HT1080 (cell line): ENCODE measurements at regions not wholly inside any gene's neighbourhood (a gene's known extent, or its start where the extent isn't known, plus 50 kb on each side); places are given as distances from the start of the nearest gene placed in this dataset.

Source experiments
- DNase-seq: peaks from one replicate; pipeline ENCODE4 v3.0.0-alpha.2; 2015; ENCODE audit warnings: low read depth

DNA sequence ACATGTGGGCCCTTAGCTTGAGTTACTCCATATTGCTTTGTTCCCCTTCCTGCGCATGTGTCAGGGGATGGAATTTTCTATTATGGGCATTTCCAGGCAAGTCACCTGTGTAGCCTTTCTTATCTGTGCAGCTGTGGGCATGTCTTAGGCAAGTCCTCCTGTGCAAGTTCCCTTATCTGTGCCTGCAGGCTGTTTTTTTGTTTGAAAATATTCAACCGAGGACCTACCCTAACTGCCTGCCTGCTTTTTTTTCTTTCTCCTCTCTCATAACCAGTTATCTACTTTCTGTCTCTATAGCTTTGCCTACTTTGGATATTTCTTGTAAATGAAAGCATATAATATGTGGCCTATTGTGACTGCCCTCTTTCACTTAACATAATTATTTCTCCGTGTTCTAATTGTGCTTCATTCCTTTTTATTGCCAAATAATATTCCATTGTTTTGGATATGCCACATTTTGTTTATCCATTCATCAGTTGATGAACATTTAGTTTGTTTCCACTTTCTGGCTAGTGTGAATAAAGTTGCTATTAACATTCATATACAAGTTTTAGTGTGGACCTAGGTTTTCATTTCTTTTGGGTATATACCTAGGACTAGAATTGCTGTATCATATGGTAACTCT lies 83.6 kb upstream of the CADM1 start:
- no peak for DNase-seq

DNA sequence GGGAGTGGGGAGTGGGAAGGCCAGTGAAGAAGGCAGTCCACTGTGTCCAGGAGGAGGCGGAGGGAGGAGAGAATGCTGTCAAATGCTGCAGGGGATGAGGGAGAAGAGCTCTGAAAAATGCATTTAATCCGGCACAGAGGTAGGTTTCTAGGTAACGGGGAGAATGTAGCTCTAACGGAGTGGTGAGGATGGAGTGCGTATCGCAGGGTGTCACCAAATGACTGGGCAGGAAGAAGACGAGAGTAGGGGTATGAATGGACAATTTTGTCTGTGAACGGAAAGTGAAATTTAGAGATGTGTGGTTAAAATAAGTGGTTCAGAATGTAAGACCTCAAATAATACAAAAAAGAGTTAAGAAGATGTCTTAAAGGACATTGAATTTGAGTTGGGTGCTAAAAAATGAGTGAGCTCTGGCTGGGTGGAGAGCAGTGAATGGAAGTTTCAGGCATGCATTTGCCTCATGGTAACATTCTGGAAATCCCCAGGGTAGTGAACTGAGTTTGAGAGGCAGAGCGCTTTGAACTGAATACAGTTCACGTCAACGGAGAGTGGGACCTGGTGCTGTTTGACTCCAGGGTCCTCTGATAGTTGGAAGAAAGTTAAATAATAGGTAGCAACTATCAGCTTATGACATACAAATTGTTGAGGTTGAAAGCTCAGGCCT lies 81.3 kb upstream of the CADM1 start:
- no peak for DNase-seq

DNA sequence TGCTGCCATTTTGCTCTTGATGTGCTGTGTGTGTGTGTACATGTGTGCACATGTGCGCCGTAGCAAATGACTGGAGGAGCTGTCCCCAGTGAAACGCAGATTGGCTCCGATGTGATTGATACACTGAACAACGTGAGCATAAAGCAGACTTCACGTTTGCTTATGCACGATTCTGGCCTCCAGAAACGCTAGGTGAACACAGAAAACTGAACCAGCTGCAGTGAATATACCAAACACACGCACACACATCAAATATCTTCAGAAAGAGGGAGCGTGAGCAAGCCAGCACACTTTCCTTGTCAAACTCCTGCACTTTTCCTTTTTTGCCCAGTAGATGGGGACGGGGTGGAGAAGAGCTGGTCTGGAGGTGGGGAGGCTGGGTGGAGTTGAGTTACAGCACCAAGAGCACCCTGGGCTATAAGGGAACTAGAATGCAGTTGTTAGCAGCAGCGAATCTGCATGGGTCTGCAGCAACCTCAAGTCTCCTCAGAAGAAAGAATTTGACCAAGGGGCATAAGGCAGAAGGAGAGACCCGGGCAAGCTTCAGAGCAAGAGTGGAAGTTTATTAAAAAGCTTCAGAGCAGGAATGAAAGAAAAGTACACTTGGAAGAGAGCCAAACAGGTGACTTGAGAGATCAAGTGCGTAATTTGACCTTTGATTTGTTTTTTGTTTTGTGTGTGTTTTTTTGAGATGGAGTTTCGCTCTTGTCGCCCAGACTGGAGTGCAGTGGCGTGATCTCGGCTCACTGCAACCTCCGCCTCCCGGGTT lies 77.8 kb upstream of the CADM1 start:
- DNase-seq: peak; percentile 7

GRCh38 chr11:115580927-115581680 lies 76.9 kb upstream of the CADM1 start:
- no peak for DNase-seq

DNA sequence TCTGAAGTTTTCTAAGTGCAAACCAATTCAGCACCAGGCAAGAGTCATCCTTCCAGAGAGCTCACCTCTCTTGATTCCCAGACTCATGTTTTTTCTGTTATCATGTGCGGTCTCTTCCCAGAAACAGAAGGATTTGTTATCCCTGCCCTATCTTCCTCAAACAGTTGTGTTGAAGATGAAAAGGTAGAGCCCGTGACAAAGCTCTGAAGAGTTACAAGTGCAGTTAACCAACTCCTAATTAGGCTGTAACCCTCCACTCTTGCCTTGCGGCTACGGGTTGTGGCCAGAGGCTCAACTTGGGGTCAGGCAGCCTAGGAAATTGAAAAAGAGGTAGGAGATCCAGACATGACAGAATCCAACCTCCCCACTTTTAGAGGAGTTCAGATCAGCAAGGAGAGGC lies 76.2 kb upstream of the CADM1 start:
- no peak for DNase-seq

- peak; percentile 11 for DNase-seq
These were observed 75.1 kb upstream of the CADM1 start for GRCh38 chr11:115579181-115579825.

DNA sequence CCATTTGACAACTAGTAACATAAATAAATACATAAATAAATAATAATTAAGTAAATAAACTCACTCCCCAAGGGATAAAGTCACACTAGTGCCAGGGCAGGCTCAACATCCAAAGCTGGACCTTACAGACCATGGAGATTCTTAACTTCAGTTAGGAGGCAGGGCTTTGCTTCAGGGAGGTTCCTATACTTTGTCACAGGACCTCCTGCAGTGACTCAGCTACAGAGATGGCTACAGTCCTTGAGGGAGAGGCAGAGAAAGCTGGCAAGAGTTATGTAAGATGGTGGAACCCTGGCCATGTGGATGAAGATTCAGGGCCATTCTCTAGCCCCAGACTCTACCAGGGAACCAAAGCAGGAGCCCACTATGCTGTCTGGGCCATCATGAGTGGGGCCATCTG lies 74.1 kb upstream of the CADM1 start:
- no peak for DNase-seq

DNA sequence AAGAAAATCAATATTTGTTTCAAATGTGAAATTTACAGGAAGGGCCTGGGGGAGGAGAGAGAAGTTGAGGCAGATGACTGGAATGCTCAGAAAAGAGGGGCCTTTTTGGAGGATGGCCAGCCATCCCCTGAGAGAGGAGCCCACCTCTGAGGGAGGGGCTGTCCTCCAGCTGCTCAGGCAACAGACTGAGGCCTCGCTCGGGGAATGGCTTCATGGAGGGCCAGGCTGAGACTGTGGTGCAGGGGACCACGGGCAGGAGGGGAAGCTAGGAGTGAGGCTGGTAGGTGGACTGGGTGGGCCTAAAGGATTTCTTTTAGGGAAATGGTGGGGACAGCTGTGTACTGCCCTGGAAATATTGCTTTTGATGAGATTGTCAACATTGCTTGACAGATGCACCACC lies 73.5 kb upstream of the CADM1 start:
- DNase-seq: no peak

GRCh38 chr11:115576606-115577380 lies 72.6 kb upstream of the CADM1 start:
- DNase-seq: peak; percentile 13

DNA sequence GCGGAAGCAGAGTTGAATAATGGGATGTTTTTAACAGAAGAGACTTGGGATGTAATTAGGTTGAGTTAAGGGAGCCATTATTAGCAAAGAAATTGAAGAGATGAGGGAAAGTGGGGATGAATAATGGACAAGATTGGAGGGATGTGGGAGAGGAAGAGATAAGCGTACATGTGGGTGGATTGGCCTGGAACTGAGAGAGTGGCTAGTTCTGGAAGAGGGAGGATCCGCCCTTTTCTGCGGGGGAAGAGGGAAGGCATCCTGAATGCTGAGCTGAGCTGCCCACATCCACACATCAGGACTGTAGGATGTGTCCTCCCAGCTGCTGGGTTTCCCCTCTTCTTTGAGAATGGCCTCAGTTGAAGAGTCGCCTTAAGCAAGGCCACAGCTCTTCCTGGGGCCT lies 68.3 kb upstream of the CADM1 start:
- no peak for DNase-seq

GRCh38 chr11:115566180-115566764 lies 62.1 kb upstream of the CADM1 start:
- DNase-seq: no peak

DNA sequence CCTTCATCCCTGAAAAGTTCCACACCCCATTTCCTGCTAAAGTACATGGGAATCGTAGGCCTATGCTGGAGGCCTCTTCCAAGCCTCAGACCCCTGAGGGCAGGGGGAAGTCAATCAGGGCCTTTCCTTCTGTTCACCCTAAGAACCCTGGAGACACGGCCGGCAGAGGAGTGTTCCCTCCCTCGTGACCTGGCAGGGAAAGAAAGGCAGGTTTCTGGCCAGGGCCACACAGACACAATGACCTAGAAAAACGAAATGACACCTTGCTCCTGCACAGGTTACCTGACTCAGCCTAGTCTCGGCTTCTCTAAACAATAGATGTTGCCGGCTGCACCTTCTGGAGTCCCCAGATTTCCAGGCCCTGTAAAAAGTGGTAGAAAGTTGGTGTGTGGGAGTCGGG lies 60.6 kb upstream of the CADM1 start:
- DNase-seq: no peak

GRCh38 chr11:115561116-115561515 lies 56.9 kb upstream of the CADM1 start:
- no peak for DNase-seq

DNA sequence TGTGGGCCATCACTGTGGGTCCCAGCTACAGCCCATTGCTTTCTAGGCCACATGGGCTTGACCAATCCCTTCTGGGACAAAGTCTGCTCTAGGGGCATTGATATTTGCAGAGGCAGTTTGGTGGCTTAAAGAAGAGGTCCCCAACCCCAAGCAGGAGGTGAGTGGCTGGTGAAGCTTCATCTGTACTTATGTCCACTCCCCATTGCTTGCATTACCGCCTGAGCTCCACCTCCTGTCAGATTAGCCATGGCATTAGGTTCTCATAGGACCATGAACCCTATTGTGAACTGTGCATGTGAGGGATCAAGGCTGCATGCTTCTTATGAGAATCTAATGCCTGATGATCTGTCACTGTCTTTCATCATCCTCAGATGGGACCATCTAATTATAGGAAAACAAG lies 54.4 kb upstream of the CADM1 start:
- DNase-seq: no peak

DNA sequence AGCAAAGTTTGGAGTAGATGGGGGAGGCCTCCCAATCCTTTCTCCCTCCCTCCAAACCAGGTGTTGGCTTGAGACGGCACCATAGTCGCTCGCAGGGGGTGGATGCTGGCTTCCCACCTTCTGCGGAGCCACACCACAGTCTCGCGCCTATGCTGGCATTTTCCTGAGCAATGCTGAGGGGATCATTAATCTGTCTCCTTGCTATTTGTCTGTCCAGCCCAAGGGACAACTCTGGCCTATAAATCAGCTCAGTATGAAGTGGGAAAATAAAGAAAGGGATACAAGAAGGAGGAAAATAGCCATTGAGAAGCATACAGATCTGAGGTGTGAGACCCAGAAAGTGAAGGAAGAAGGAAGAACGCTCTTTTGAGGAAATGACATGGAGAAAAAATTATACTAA lies 53.5 kb upstream of the CADM1 start:
- DNase-seq: no peak

- no peak for DNase-seq
These were observed 52.8 kb upstream of the CADM1 start for GRCh38 chr11:115556984-115557383.

DNA sequence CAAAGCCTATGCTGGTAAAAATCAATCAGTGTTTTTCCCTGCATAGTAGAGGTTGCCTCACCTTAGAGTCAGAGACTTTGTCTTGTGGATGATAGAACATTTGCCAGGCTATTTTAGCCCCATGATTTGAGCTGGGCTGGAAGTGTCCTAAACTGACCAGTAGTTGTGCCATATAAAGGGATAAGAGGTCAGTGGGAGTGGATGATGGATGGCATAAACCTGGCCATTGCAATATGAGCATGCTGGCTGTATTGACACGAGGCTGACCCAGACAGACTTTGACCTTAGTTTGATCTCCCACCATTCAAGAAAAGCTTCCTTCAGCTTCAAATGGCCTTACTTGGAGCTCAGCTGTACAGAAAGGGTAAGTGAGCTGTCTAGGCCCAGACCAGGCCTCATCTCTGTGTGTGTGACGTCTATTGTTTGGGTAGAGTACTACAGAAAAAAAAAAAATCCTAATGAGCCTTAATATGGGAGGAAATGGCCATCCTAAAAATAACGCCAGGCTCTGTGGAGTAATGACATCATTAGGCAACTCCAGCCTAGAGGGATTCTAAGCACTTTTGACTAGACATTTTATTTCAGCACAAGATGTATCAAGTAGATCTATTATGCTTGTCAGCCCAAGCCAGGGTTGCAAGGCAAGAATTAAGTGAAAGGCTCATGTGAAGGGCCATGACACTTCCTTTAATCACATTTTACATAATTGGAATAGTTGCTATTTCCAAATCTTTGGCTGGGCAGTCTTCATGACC lies 51.3 kb upstream of the CADM1 start:
- no peak for DNase-seq
